ENCODE measurements at regions not wholly inside any gene's neighbourhood (a gene's known extent, or its start where the extent isn't known, plus 50 kb on each side); places are given as distances from the start of the nearest gene placed in this dataset.

DNA sequence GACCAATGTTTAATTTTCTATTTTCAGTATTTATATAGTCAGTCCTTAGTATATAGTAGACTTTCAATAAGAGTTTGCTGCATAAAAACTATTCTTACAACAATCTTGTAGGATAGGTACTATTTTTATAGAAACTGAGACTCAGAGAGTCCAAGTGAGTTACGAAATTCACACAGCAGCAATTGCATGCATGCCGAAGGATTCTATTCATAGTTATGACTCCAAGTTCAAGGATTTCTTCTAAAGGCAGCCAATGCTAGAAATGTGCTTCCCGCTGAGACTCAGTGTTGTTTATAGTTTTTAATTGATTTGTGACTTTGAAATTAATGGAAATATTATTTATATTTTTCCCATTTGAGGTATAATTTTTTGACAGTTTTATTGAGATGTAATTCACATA, 62.7 kb upstream of the CSNK1A1L start:
- intact Hi-C loops (cut with micrococcal nuclease; ENCODE audit: unreplicated experiment): no loop called here
- H3K27ac ChIP-seq (ENCODE audit: extremely low read length, insufficient read depth, low read length): no peak overlapping the region
- ChIA-PET POLR2A (no interaction called here), CTCF (ENCODE audit: low intra/inter-chr PET ratio, low total read pairs) (no interaction called here)
- in situ Hi-C loops (cut with HindIII; ENCODE audit: extremely low pct_ligation_motif_present, low pct_unique_long_range_greater_than_20kb): no loop called here
- H3K4me2 ChIP-seq (ENCODE audit: low read depth, low read length): no peak overlapping the region
- H3K4me3 ChIP-seq (replicated peaks in 1 of 3; ENCODE audit: insufficient read depth in 1 of 3, low read depth in 2 of 3, low read length in 3 of 3): no peak overlapping the region
- FAIRE-seq (no peak), ATAC-seq (no peak), DNase-seq (ENCODE audit: low spot score) (no peak)
- H2AFZ ChIP-seq (ENCODE audit: low read length): no peak overlapping the region
- no peaks in the 10 kb centered on the region for H3K79me2 ChIP-seq (ENCODE audit: insufficient read depth, low read length)
- no peaks in the 10 kb centered on the region for H3K27me3 ChIP-seq (ENCODE audit: control insufficient read depth in 1 of 2, insufficient read depth in 2 of 2, low read length in 2 of 2)
- no peak overlapping the region for H3K9ac ChIP-seq (ENCODE audit: insufficient read depth, low read depth, low read length)
- BruUV-seq (replicated peaks): no TSS peak
- WGBS (ENCODE audit: low lambda C conversion rate): 24% methylated on average over 3 of the region's 3 CpGs
- H4K20me1 ChIP-seq (ENCODE audit: insufficient read depth, low read length): no peaks in the 10 kb centered on the region
- H3K4me1 ChIP-seq (ENCODE audit: insufficient read depth, low read length): no peaks in the 10 kb centered on the region
- H3K36me3 ChIP-seq (replicated peaks in 1 of 2; ENCODE audit: control insufficient read depth in 1 of 2, insufficient read depth in 2 of 2, low read length in 2 of 2): no peaks in the 10 kb centered on the region
- H3K9me3 ChIP-seq (ENCODE audit: low read length): no peaks in the 10 kb centered on the region
- TF ChIP-seq ARID2 (CRISPR knock-in tag; IDR thresholded peaks at IDR 0.05; ENCODE audit: borderline replicate concordance): no peak
- no peak for TF ChIP-seq LCORL (IDR thresholded peaks at IDR 0.05)
- no peak for TF ChIP-seq LCORL (CRISPR knock-in tag; IDR thresholded peaks at IDR 0.05)
- TF ChIP-seq KLF15 (CRISPR knock-in tag; IDR thresholded peaks at IDR 0.05; ENCODE audit: borderline replicate concordance): no peak
- TF ChIP-seq, protein P1, sequence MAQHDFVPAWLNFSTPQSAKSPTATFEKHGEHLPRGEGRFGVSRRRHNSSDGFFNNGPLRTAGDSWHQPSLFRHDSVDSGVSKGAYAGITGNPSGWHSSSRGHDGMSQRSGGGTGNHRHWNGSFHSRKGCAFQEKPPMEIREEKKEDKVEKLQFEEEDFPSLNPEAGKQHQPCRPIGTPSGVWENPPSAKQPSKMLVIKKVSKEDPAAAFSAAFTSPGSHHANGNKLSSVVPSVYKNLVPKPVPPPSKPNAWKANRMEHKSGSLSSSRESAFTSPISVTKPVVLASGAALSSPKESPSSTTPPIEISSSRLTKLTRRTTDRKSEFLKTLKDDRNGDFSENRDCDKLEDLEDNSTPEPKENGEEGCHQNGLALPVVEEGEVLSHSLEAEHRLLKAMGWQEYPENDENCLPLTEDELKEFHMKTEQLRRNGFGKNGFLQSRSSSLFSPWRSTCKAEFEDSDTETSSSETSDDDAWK (CRISPR knock-in tag; IDR thresholded peaks at IDR 0.05): no peak
- TF ChIP-seq, protein P2, sequence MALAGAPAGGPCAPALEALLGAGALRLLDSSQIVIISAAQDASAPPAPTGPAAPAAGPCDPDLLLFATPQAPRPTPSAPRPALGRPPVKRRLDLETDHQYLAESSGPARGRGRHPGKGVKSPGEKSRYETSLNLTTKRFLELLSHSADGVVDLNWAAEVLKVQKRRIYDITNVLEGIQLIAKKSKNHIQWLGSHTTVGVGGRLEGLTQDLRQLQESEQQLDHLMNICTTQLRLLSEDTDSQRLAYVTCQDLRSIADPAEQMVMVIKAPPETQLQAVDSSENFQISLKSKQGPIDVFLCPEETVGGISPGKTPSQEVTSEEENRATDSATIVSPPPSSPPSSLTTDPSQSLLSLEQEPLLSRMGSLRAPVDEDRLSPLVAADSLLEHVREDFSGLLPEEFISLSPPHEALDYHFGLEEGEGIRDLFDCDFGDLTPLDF (CRISPR knock-in tag; IDR thresholded peaks at IDR 0.05): no peak
- no peak for TF ChIP-seq MAFG (CRISPR knock-in tag; IDR thresholded peaks at IDR 0.05)
- TF ChIP-seq ZNF496 (CRISPR knock-in tag; IDR thresholded peaks at IDR 0.05; ENCODE audit: insufficient replicate concordance): no peak
- TF ChIP-seq, protein P3, sequence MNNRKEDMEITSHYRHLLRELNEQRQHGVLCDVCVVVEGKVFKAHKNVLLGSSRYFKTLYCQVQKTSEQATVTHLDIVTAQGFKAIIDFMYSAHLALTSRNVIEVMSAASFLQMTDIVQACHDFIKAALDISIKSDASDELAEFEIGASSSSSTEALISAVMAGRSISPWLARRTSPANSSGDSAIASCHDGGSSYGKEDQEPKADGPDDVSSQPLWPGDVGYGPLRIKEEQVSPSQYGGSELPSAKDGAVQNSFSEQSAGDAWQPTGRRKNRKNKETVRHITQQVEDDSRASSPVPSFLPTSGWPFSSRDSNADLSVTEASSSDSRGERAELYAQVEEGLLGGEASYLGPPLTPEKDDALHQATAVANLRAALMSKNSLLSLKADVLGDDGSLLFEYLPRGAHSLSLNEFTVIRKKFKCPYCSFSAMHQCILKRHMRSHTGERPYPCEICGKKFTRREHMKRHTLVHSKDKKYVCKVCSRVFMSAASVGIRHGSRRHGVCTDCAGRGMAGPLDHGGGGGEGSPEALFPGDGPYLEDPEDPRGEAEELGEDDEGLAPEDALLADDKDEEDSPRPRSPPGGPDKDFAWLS (CRISPR knock-in tag; IDR thresholded peaks at IDR 0.05; ENCODE audit: borderline replicate concordance): no peak
- TF ChIP-seq, protein P4, sequence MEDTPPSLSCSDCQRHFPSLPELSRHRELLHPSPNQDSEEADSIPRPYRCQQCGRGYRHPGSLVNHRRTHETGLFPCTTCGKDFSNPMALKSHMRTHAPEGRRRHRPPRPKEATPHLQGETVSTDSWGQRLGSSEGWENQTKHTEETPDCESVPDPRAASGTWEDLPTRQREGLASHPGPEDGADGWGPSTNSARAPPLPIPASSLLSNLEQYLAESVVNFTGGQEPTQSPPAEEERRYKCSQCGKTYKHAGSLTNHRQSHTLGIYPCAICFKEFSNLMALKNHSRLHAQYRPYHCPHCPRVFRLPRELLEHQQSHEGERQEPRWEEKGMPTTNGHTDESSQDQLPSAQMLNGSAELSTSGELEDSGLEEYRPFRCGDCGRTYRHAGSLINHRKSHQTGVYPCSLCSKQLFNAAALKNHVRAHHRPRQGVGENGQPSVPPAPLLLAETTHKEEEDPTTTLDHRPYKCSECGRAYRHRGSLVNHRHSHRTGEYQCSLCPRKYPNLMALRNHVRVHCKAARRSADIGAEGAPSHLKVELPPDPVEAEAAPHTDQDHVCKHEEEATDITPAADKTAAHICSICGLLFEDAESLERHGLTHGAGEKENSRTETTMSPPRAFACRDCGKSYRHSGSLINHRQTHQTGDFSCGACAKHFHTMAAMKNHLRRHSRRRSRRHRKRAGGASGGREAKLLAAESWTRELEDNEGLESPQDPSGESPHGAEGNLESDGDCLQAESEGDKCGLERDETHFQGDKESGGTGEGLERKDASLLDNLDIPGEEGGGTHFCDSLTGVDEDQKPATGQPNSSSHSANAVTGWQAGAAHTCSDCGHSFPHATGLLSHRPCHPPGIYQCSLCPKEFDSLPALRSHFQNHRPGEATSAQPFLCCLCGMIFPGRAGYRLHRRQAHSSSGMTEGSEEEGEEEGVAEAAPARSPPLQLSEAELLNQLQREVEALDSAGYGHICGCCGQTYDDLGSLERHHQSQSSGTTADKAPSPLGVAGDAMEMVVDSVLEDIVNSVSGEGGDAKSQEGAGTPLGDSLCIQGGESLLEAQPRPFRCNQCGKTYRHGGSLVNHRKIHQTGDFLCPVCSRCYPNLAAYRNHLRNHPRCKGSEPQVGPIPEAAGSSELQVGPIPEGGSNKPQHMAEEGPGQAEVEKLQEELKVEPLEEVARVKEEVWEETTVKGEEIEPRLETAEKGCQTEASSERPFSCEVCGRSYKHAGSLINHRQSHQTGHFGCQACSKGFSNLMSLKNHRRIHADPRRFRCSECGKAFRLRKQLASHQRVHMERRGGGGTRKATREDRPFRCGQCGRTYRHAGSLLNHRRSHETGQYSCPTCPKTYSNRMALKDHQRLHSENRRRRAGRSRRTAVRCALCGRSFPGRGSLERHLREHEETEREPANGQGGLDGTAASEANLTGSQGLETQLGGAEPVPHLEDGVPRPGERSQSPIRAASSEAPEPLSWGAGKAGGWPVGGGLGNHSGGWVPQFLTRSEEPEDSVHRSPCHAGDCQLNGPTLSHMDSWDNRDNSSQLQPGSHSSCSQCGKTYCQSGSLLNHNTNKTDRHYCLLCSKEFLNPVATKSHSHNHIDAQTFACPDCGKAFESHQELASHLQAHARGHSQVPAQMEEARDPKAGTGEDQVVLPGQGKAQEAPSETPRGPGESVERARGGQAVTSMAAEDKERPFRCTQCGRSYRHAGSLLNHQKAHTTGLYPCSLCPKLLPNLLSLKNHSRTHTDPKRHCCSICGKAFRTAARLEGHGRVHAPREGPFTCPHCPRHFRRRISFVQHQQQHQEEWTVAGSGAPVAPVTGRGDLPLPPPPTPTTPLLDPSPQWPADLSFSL (CRISPR knock-in tag; IDR thresholded peaks at IDR 0.05): no peak
- TF ChIP-seq, protein P5, sequence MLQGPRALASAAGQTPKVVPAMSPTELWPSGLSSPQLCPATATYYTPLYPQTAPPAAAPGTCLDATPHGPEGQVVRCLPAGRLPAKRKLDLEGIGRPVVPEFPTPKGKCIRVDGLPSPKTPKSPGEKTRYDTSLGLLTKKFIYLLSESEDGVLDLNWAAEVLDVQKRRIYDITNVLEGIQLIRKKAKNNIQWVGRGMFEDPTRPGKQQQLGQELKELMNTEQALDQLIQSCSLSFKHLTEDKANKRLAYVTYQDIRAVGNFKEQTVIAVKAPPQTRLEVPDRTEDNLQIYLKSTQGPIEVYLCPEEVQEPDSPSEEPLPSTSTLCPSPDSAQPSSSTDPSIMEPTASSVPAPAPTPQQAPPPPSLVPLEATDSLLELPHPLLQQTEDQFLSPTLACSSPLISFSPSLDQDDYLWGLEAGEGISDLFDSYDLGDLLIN (CRISPR knock-in tag; IDR thresholded peaks at IDR 0.05; ENCODE audit: borderline replicate concordance): no peak
- TF ChIP-seq ZNF354B (CRISPR knock-in tag; IDR thresholded peaks at IDR 0.05): no peak

All from HepG2 (cell line).